ENCODE measurements at regions not wholly inside any gene's neighbourhood (a gene's known extent, or its start where the extent isn't known, plus 50 kb on each side); places are given as distances from the start of the nearest gene placed in this dataset.
A peak's percentile ranks its signal among the peaks of the same experiment; 100 is the strongest.

- H3K4me2 ChIP-seq (ENCODE audit: insufficient read depth, low read length, poor library complexity, severe bottlenecking), result no peak overlapping the region
- no peak overlapping the region for H2AFZ ChIP-seq (ENCODE audit: low read length)
- H2BK120ac ChIP-seq (ENCODE audit: low read depth, low read length), result no peak overlapping the region
- H2BK15ac ChIP-seq (ENCODE audit: low read length), result no peak overlapping the region
- no peak overlapping the region for H4K91ac ChIP-seq (ENCODE audit: low read depth, low read length, poor library complexity)
- no peak for DNase-seq (ENCODE audit: low spot score)
- no peak overlapping the region for H3K27ac ChIP-seq (replicated peaks; ENCODE audit: low read length)
- H2BK5ac ChIP-seq (ENCODE audit: low read length), result peak overlapping the region; percentile 2
- no peak overlapping the region for H4K8ac ChIP-seq (ENCODE audit: low read depth, low read length)
- peaks cover 0 to 6% of the 10 kb centered on the region in 2 donors for H3K4me1 ChIP-seq (ENCODE audit: control insufficient read depth in 2 of 2, insufficient read depth in 1 of 2, low read depth in 1 of 2, low read length in 2 of 2)
- no peak overlapping the region for H3K18ac ChIP-seq (ENCODE audit: low read length)
- peaks cover 0 to 5% of the 10 kb centered on the region in 2 donors for H3K9me3 ChIP-seq (replicated peaks in 1 of 2; ENCODE audit: control insufficient read depth in 2 of 2, insufficient read depth in 1 of 2, low read depth in 1 of 2, low read length in 2 of 2)
- H3K27me3 ChIP-seq (ENCODE audit: control insufficient read depth in 3 of 3, insufficient read depth in 3 of 3, low read depth in 1 of 3, low read length in 3 of 3), result no peaks in the 10 kb centered on the region
- H3K36me3 ChIP-seq (replicated peaks in 1 of 2; ENCODE audit: control insufficient read depth in 2 of 2, insufficient read depth in 2 of 2, low read length in 2 of 2), result no peaks in the 10 kb centered on the region
- no peaks in the 10 kb centered on the region for H3K79me1 ChIP-seq (ENCODE audit: low read depth, low read length)
- no peak overlapping the region for H3K9ac ChIP-seq (ENCODE audit: low read depth, low read length, poor library complexity)
- H2BK12ac ChIP-seq (ENCODE audit: low read length), result no peak overlapping the region
- H3K4me3 ChIP-seq (ENCODE audit: low read length in 2 of 2), result no peak overlapping the region
- H3K4ac ChIP-seq (ENCODE audit: low read length), result no peak overlapping the region
- no peak overlapping the region for H3K14ac ChIP-seq (ENCODE audit: low read length)
- H3K23ac ChIP-seq (ENCODE audit: low read depth, low read length, poor library complexity), result no peak overlapping the region
- no CpG with 5 or more reads among the region's 10 CpGs for WGBS, 2 donors (ENCODE audit: extremely low coverage in 2 of 2, insufficient read length in 2 of 2, insufficient replicate concordance in 1 of 2)
- H2AK5ac ChIP-seq (ENCODE audit: low read depth, low read length), result peak overlapping the region; percentile 41
These were observed 321.1 kb downstream of the C16orf95 start for GRCh38 chr16:86996081-86996480.

GRCh38 chr16:86997058-86997457 is 320.1 kb downstream of the C16orf95 start:
- no peak overlapping the region for H3K23ac ChIP-seq (ENCODE audit: low read depth, low read length, poor library complexity)
- H2BK120ac ChIP-seq (ENCODE audit: low read depth, low read length), result no peak overlapping the region
- no peak overlapping the region for H2BK12ac ChIP-seq (ENCODE audit: low read length)
- no peak overlapping the region for H2BK5ac ChIP-seq (ENCODE audit: low read length)
- no peak overlapping the region for H2AK5ac ChIP-seq (ENCODE audit: low read depth, low read length)
- H3K18ac ChIP-seq (ENCODE audit: low read length), result peak overlapping the region; percentile 40
- H4K8ac ChIP-seq (ENCODE audit: low read depth, low read length), result no peak overlapping the region
- DNase-seq (ENCODE audit: low spot score), result no peak
- H3K36me3 ChIP-seq (replicated peaks in 1 of 2; ENCODE audit: control insufficient read depth in 2 of 2, insufficient read depth in 2 of 2, low read length in 2 of 2), result no peaks in the 10 kb centered on the region
- H3K4me3 ChIP-seq (ENCODE audit: low read length in 2 of 2), result no peak overlapping the region
- no peak overlapping the region for H3K9ac ChIP-seq (ENCODE audit: low read depth, low read length, poor library complexity)
- H3K4me2 ChIP-seq (ENCODE audit: insufficient read depth, low read length, poor library complexity, severe bottlenecking), result no peak overlapping the region
- H3K27me3 ChIP-seq (ENCODE audit: control insufficient read depth in 3 of 3, insufficient read depth in 3 of 3, low read depth in 1 of 3, low read length in 3 of 3), result no peaks in the 10 kb centered on the region
- H3K4me1 ChIP-seq (ENCODE audit: control insufficient read depth in 2 of 2, insufficient read depth in 1 of 2, low read depth in 1 of 2, low read length in 2 of 2), result peaks cover 0 to 6% of the 10 kb centered on the region in 2 donors
- H3K79me1 ChIP-seq (ENCODE audit: low read depth, low read length), result no peaks in the 10 kb centered on the region
- no CpG with 5 or more reads among the region's 11 CpGs for WGBS, 2 donors (ENCODE audit: extremely low coverage in 2 of 2, insufficient read length in 2 of 2, insufficient replicate concordance in 1 of 2)
- H3K9me3 ChIP-seq (replicated peaks in 1 of 2; ENCODE audit: control insufficient read depth in 2 of 2, insufficient read depth in 1 of 2, low read depth in 1 of 2, low read length in 2 of 2), result peaks cover 0 to 5% of the 10 kb centered on the region in 2 donors
- no peak overlapping the region for H4K91ac ChIP-seq (ENCODE audit: low read depth, low read length, poor library complexity)
- H2AFZ ChIP-seq (ENCODE audit: low read length), result no peak overlapping the region
- H3K14ac ChIP-seq (ENCODE audit: low read length), result no peak overlapping the region
- no peak overlapping the region for H3K27ac ChIP-seq (replicated peaks; ENCODE audit: low read length)
- H3K4ac ChIP-seq (ENCODE audit: low read length), result no peak overlapping the region
- no peak overlapping the region for H2BK15ac ChIP-seq (ENCODE audit: low read length)

GRCh38 chr16:86998196-86999001 is 318.8 kb downstream of the C16orf95 start:
- Histone ChIP-seq H2AFZ (ENCODE audit: low read length) (no peak overlapping the region), H4K8ac (ENCODE audit: low read depth, low read length) (no peak overlapping the region), H2BK12ac (ENCODE audit: low read length) (no peak overlapping the region), H3K14ac (ENCODE audit: low read length) (peak overlapping the region; percentile 39), H4K91ac (ENCODE audit: low read depth, low read length, poor library complexity) (peak overlapping the region; percentile 40), H3K36me3 (replicated peaks in 1 of 2; ENCODE audit: control insufficient read depth in 2 of 2, insufficient read depth in 2 of 2, low read length in 2 of 2) (no peaks in the 10 kb centered on the region), H3K4me3 (ENCODE audit: low read length in 2 of 2) (peak overlapping the region in 1 of 2 donors; percentile 35), H3K18ac (ENCODE audit: low read length) (peak overlapping the region; percentile 76), H3K9me3 (replicated peaks in 1 of 2; ENCODE audit: control insufficient read depth in 2 of 2, insufficient read depth in 1 of 2, low read depth in 1 of 2, low read length in 2 of 2) (peaks cover 0 to 5% of the 10 kb centered on the region in 2 donors), H3K79me1 (ENCODE audit: low read depth, low read length) (no peaks in the 10 kb centered on the region), H2AK5ac (ENCODE audit: low read depth, low read length) (peak overlapping the region; percentile 64), H3K4me1 (ENCODE audit: control insufficient read depth in 2 of 2, insufficient read depth in 1 of 2, low read depth in 1 of 2, low read length in 2 of 2) (peaks cover 0 to 6% of the 10 kb centered on the region in 2 donors), H3K4me2 (ENCODE audit: insufficient read depth, low read length, poor library complexity, severe bottlenecking) (no peak overlapping the region), H3K27me3 (ENCODE audit: control insufficient read depth in 3 of 3, insufficient read depth in 3 of 3, low read depth in 1 of 3, low read length in 3 of 3) (no peaks in the 10 kb centered on the region), H3K4ac (ENCODE audit: low read length) (no peak overlapping the region), H2BK120ac (ENCODE audit: low read depth, low read length) (peak overlapping the region; percentile 44), H2BK15ac (ENCODE audit: low read length) (peak overlapping the region; percentile 22), H3K23ac (ENCODE audit: low read depth, low read length, poor library complexity) (peak overlapping the region; percentile 56), H3K9ac (ENCODE audit: low read depth, low read length, poor library complexity) (peak overlapping the region; percentile 45), H3K27ac (replicated peaks; ENCODE audit: low read length) (no peak overlapping the region), H2BK5ac (ENCODE audit: low read length) (no peak overlapping the region)
- no peak for DNase-seq (ENCODE audit: low spot score)
- no CpG with 5 or more reads among the region's 21 CpGs for WGBS, 2 donors (ENCODE audit: extremely low coverage in 2 of 2, insufficient read length in 2 of 2, insufficient replicate concordance in 1 of 2)

GRCh38 chr16:87000001-87000400 is 317.2 kb downstream of the C16orf95 start:
- Histone ChIP-seq H2BK15ac (ENCODE audit: low read length) (no peak overlapping the region), H3K9ac (ENCODE audit: low read depth, low read length, poor library complexity) (no peak overlapping the region), H3K23ac (ENCODE audit: low read depth, low read length, poor library complexity) (no peak overlapping the region), H3K79me1 (ENCODE audit: low read depth, low read length) (no peaks in the 10 kb centered on the region), H3K4me1 (ENCODE audit: control insufficient read depth in 2 of 2, insufficient read depth in 1 of 2, low read depth in 1 of 2, low read length in 2 of 2) (peaks cover 0 to 3% of the 10 kb centered on the region in 2 donors), H3K14ac (ENCODE audit: low read length) (no peak overlapping the region), H2BK120ac (ENCODE audit: low read depth, low read length) (no peak overlapping the region), H2AFZ (ENCODE audit: low read length) (no peak overlapping the region), H3K27ac (replicated peaks; ENCODE audit: low read length) (no peak overlapping the region), H2AK5ac (ENCODE audit: low read depth, low read length) (no peak overlapping the region), H3K36me3 (replicated peaks in 1 of 2; ENCODE audit: control insufficient read depth in 2 of 2, insufficient read depth in 2 of 2, low read length in 2 of 2) (no peaks in the 10 kb centered on the region), H2BK12ac (ENCODE audit: low read length) (no peak overlapping the region), H4K91ac (ENCODE audit: low read depth, low read length, poor library complexity) (no peak overlapping the region), H2BK5ac (ENCODE audit: low read length) (no peak overlapping the region), H3K4me2 (ENCODE audit: insufficient read depth, low read length, poor library complexity, severe bottlenecking) (no peak overlapping the region), H3K4me3 (ENCODE audit: low read length in 2 of 2) (no peak overlapping the region), H3K9me3 (replicated peaks in 1 of 2; ENCODE audit: control insufficient read depth in 2 of 2, insufficient read depth in 1 of 2, low read depth in 1 of 2, low read length in 2 of 2) (peaks cover 0 to 9% of the 10 kb centered on the region in 2 donors), H4K8ac (ENCODE audit: low read depth, low read length) (no peak overlapping the region), H3K27me3 (ENCODE audit: control insufficient read depth in 3 of 3, insufficient read depth in 3 of 3, low read depth in 1 of 3, low read length in 3 of 3) (no peaks in the 10 kb centered on the region), H3K4ac (ENCODE audit: low read length) (no peak overlapping the region), H3K18ac (ENCODE audit: low read length) (no peak overlapping the region)
- no CpG with 5 or more reads among the region's 2 CpGs for WGBS, 2 donors (ENCODE audit: extremely low coverage in 2 of 2, insufficient read length in 2 of 2, insufficient replicate concordance in 1 of 2)
- no peak for DNase-seq (ENCODE audit: low spot score)
